ENCODE measurements at regions not wholly inside any gene's neighbourhood (a gene's known extent, or its start where the extent isn't known, plus 50 kb on each side); places are given as distances from the start of the nearest gene placed in this dataset.
"Not testable (repeated sequence)": the region's sequence is repeated elsewhere in the genome, so short reads cannot be mapped to it uniquely, and the experiment has no call there.

- DNase-seq (ENCODE audit: low spot score), result peak; percentile 69
These were observed 82.2 kb upstream of the SLC22A16 start for GRCh38 chr6:110558575-110558974.

GRCh38 chr6:110557199-110557598 is 80.8 kb upstream of the SLC22A16 start:
- peak; percentile 63 for DNase-seq (ENCODE audit: low spot score)

- peak; percentile 59 for DNase-seq (ENCODE audit: low spot score)
These were observed 80.1 kb upstream of the SLC22A16 start for GRCh38 chr6:110556317-110557110.

GRCh38 chr6:110554966-110555460 is 78.6 kb upstream of the SLC22A16 start:
- peak; percentile 96 for DNase-seq (ENCODE audit: low spot score)

- no peak for DNase-seq (ENCODE audit: low spot score)
These were observed 78.0 kb upstream of the SLC22A16 start for GRCh38 chr6:110554441-110554840.

- DNase-seq (ENCODE audit: low spot score), result no peak
These were observed 76.7 kb upstream of the SLC22A16 start for GRCh38 chr6:110552901-110553641.

- no peak for DNase-seq (ENCODE audit: low spot score)
These were observed 75.7 kb upstream of the SLC22A16 start for GRCh38 chr6:110552076-110552475.

GRCh38 chr6:110551088-110551487 is 74.7 kb upstream of the SLC22A16 start:
- DNase-seq (ENCODE audit: low spot score), result no peak

GRCh38 chr6:110550353-110550752 is 73.9 kb upstream of the SLC22A16 start:
- DNase-seq (ENCODE audit: low spot score), result no peak

- DNase-seq (ENCODE audit: low spot score), result no peak
These were observed 72.9 kb upstream of the SLC22A16 start for GRCh38 chr6:110549277-110549676.

- DNase-seq (ENCODE audit: low spot score), result peak; percentile 35
These were observed 71.9 kb upstream of the SLC22A16 start for GRCh38 chr6:110548110-110548847.

GRCh38 chr6:110547266-110547964 is 71.0 kb upstream of the SLC22A16 start:
- DNase-seq (ENCODE audit: low spot score), result no peak

- no peak for DNase-seq (ENCODE audit: low spot score)
These were observed 68.9 kb upstream of the SLC22A16 start for GRCh38 chr6:110545081-110545872.

GRCh38 chr6:110544472-110544871 is 68.1 kb upstream of the SLC22A16 start:
- no peak for DNase-seq (ENCODE audit: low spot score)

- peak; percentile 79 for DNase-seq (ENCODE audit: low spot score)
These were observed 66.7 kb upstream of the SLC22A16 start for GRCh38 chr6:110543106-110543505.

GRCh38 chr6:110542311-110543024 is 66.1 kb upstream of the SLC22A16 start:
- peak; percentile 90 for DNase-seq (ENCODE audit: low spot score)

- DNase-seq (ENCODE audit: low spot score), result peak; percentile 94
These were observed 65.4 kb upstream of the SLC22A16 start for GRCh38 chr6:110541701-110542309.

GRCh38 chr6:110539277-110540019 is 63.0 kb upstream of the SLC22A16 start:
- not testable (repeated sequence) for DNase-seq (ENCODE audit: low spot score)
